ENCODE measurements at regions not wholly inside any gene's neighbourhood (a gene's known extent, or its start where the extent isn't known, plus 50 kb on each side); places are given as distances from the start of the nearest gene placed in this dataset.

DNA sequence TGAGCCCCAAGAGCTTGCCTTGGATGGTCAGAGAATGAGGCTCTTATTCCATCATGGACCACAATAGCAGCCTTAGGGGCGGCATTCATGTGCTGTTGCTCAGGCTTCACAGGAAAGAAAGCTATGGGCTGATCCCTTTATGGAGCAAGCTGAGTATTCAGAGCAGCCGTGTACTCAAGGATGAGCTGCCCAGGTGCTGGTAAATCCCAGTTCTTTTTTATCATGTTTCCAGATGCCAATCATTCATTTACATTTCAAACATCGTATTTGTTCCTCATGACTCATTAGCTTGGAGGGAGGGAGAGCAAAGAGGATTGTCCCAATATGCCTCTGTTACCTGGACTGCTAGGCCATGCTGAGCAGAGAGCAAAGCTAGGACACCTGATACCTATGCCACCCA lies 475.7 kb downstream of the SHISA9 start:
- DNase-seq = no peak
- WGBS, 2 experiments (ENCODE audit: extremely low coverage in 2 of 2, insufficient read length in 1 of 2) = no CpG with 5 or more reads among the region's 3 CpGs
- intact Hi-C loops (cut with micrococcal nuclease) = no loop called here

More for the DNA sequence above, 475.7 kb downstream of the SHISA9 start:
- H4K8ac ChIP-seq (ENCODE audit: low read depth in 2 of 2, low read length in 2 of 2) = no peak overlapping the region
- no peak overlapping the region for H2AK9ac ChIP-seq (replicated peaks; ENCODE audit: low read depth, low read length, poor library complexity)
- no peak overlapping the region for H3K4me2 ChIP-seq (ENCODE audit: low read depth, low read length)
- H3K56ac ChIP-seq (ENCODE audit: extremely low read depth, insufficient read depth, low read length) = no peak overlapping the region
- no peak overlapping the region for H2AFZ ChIP-seq (replicated peaks; ENCODE audit: low read length, poor library complexity)
- no peaks in the 10 kb centered on the region for H3K27me3 ChIP-seq (ENCODE audit: control insufficient read depth, insufficient read depth, low read length)
- H2BK20ac ChIP-seq (ENCODE audit: low read depth, low read length) = no peak overlapping the region
- H3K9me3 ChIP-seq (ENCODE audit: control insufficient read depth, insufficient read depth, low read length) = peaks cover 15% of the 10 kb centered on the region
- no peak for ATAC-seq (ENCODE audit: low read depth)
- no peak overlapping the region for H2BK15ac ChIP-seq (ENCODE audit: low read depth, low read length)
- H3K14ac ChIP-seq (replicated peaks; ENCODE audit: low read depth, low read length) = no peak overlapping the region
- no peak overlapping the region for H3K27ac ChIP-seq (ENCODE audit: insufficient read depth, low read length)
- no peak overlapping the region for H3K4ac ChIP-seq (ENCODE audit: low read depth, low read length)
- in situ Hi-C loops (cut with MboI; ENCODE audit: low sequenced_read_pairs) (no loop called here), dilution Hi-C loops (cut with HindIII; ENCODE audit: low sequenced_read_pairs, unreplicated experiment) (no loop called here)
- H3K23ac ChIP-seq (ENCODE audit: low read depth, low read length) = no peak overlapping the region
- no peaks in the 10 kb centered on the region for H3K4me1 ChIP-seq (ENCODE audit: control insufficient read depth, insufficient read depth, low read length)
- POLR2A ChIA-PET (ENCODE audit: unreplicated experiment) = no interaction called here
- no peak overlapping the region for H3K18ac ChIP-seq (ENCODE audit: low read depth, low read length)
- no peak overlapping the region for H4K91ac ChIP-seq (ENCODE audit: insufficient read depth, low read depth, low read length)
- H4K5ac ChIP-seq (ENCODE audit: low read depth, low read length) = no peak overlapping the region
- no peaks in the 10 kb centered on the region for H3K36me3 ChIP-seq (ENCODE audit: control insufficient read depth, insufficient read depth, low read length)
- BruUV-seq (replicated peaks) = no TSS peak
- H4K20me1 ChIP-seq (ENCODE audit: insufficient read depth, low read length) = no peaks in the 10 kb centered on the region
- CTCF ChIA-PET = no interaction called here
- TF ChIP-seq CEBPB (IDR thresholded peaks at IDR 0.05; ENCODE audit: low read depth, low read length) = no peak
- TF ChIP-seq, protein P1, sequence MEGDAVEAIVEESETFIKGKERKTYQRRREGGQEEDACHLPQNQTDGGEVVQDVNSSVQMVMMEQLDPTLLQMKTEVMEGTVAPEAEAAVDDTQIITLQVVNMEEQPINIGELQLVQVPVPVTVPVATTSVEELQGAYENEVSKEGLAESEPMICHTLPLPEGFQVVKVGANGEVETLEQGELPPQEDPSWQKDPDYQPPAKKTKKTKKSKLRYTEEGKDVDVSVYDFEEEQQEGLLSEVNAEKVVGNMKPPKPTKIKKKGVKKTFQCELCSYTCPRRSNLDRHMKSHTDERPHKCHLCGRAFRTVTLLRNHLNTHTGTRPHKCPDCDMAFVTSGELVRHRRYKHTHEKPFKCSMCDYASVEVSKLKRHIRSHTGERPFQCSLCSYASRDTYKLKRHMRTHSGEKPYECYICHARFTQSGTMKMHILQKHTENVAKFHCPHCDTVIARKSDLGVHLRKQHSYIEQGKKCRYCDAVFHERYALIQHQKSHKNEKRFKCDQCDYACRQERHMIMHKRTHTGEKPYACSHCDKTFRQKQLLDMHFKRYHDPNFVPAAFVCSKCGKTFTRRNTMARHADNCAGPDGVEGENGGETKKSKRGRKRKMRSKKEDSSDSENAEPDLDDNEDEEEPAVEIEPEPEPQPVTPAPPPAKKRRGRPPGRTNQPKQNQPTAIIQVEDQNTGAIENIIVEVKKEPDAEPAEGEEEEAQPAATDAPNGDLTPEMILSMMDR (conservative IDR thresholded peaks at IDR 0.05; ENCODE audit: low read depth, low read length) = no peak
- H2BK120ac ChIP-seq (ENCODE audit: low read depth, low read length) = no peak overlapping the region
- no peaks in the 10 kb centered on the region for H3K9me1 ChIP-seq (ENCODE audit: insufficient read depth, low read length)
- H2BK5ac ChIP-seq (ENCODE audit: low read depth, low read length, poor library complexity, severe bottlenecking) = no peak overlapping the region
- no peak overlapping the region for H2AK5ac ChIP-seq (ENCODE audit: low read depth, low read length)
- H3K79me1 ChIP-seq (ENCODE audit: low read depth in 1 of 2, low read length in 2 of 2) = no peaks in the 10 kb centered on the region
- H3K4me3 ChIP-seq (ENCODE audit: insufficient read depth, low read depth, low read length) = no peak overlapping the region
- H3K9ac ChIP-seq (ENCODE audit: low read depth, low read length) = no peak overlapping the region

All from IMR-90 (cell line).